ENCODE measurements at regions not wholly inside any gene's neighbourhood (a gene's known extent, or its start where the extent isn't known, plus 50 kb on each side); places are given as distances from the start of the nearest gene placed in this dataset.
A peak's percentile ranks its signal among the peaks of the same experiment; 100 is the strongest.

DNA sequence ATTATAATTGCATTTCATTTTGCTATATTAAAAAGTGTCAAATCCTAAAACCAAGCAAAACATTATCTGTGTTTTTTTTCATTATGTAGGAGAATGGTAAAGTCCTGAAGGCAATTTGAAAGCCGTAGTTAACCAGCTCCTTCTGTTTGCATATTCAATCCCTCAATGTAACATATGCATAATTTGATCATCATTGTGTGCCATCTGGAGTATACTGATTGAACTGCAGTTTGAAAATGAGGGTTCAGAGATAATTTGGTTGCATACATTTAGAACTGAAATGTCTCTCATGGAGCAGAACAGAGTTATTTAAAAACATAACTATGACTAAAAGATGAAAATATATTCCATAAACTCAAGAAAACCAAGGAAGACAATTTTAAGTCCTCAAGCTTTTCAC is 518.6 kb downstream of the GBE1 start:
- TF ChIP-seq, protein P1, sequence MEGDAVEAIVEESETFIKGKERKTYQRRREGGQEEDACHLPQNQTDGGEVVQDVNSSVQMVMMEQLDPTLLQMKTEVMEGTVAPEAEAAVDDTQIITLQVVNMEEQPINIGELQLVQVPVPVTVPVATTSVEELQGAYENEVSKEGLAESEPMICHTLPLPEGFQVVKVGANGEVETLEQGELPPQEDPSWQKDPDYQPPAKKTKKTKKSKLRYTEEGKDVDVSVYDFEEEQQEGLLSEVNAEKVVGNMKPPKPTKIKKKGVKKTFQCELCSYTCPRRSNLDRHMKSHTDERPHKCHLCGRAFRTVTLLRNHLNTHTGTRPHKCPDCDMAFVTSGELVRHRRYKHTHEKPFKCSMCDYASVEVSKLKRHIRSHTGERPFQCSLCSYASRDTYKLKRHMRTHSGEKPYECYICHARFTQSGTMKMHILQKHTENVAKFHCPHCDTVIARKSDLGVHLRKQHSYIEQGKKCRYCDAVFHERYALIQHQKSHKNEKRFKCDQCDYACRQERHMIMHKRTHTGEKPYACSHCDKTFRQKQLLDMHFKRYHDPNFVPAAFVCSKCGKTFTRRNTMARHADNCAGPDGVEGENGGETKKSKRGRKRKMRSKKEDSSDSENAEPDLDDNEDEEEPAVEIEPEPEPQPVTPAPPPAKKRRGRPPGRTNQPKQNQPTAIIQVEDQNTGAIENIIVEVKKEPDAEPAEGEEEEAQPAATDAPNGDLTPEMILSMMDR (IDR thresholded peaks at IDR 0.05): peak in 2 of 3 experiments; percentile 6 to 27
- TF ChIP-seq POLR2A (IDR thresholded peaks at IDR 0.05): no peak

Measured in testis (tissue), 2 donors.